Fibroblast of mammary gland (primary cell): ENCODE measurements at regions not wholly inside any gene's neighbourhood (a gene's known extent, or its start where the extent isn't known, plus 50 kb on each side); places are given as distances from the start of the nearest gene placed in this dataset.

Experiments used
- DNase-seq: peaks from one replicate; pipeline ENCODE4 v3.0.0-alpha.2; 2010; ENCODE audit warnings: low read depth
- H3K4me3 ChIP-seq: 2 replicates; pipeline ENCODE4 v1.5.1; 2011; ENCODE audit warnings: low read depth, mild to moderate bottlenecking, low read length, moderate library complexity; ENCODE audit not compliant: control insufficient read depth
- CTCF ChIP-seq: conservative IDR thresholded peaks from 2 replicates; pipeline ENCODE4 v1.5.1; 2011; ENCODE audit warnings: low read depth, low read length, inconsistent platforms; ENCODE audit not compliant: control insufficient read depth, insufficient read depth

- no peak overlapping the region for H3K4me3 ChIP-seq
- no peak for TF ChIP-seq CTCF
- no peak for DNase-seq
These were observed 189.8 kb upstream of the RGMA start for GRCh38 chr15:93278783-93279182.

- no peak for TF ChIP-seq CTCF
- DNase-seq = no peak
- H3K4me3 ChIP-seq = no peak overlapping the region
These were observed 189.0 kb upstream of the RGMA start for GRCh38 chr15:93278006-93278405.

GRCh38 chr15:93274257-93274656 lies 185.2 kb upstream of the RGMA start:
- DNase-seq = no peak
- H3K4me3 ChIP-seq = no peak overlapping the region
- TF ChIP-seq CTCF = no peak

GRCh38 chr15:93271871-93272270 lies 182.9 kb upstream of the RGMA start:
- H3K4me3 ChIP-seq = no peak overlapping the region
- no peak for TF ChIP-seq CTCF
- DNase-seq = no peak

- no peak for TF ChIP-seq CTCF
- no peak for DNase-seq
- H3K4me3 ChIP-seq = no peak overlapping the region
These were observed 182.0 kb upstream of the RGMA start for GRCh38 chr15:93270937-93271467.

- no peak overlapping the region for H3K4me3 ChIP-seq
- no peak for DNase-seq
- no peak for TF ChIP-seq CTCF
These were observed 179.1 kb upstream of the RGMA start for GRCh38 chr15:93268066-93268465.

- no peak for DNase-seq
- H3K4me3 ChIP-seq = no peak overlapping the region
- no peak for TF ChIP-seq CTCF
These were observed 177.3 kb upstream of the RGMA start for GRCh38 chr15:93266291-93266690.
